ENCODE measurements at regions not wholly inside any gene's neighbourhood (a gene's known extent, or its start where the extent isn't known, plus 50 kb on each side); places are given as distances from the start of the nearest gene placed in this dataset.
"Not testable (repeated sequence)": the region's sequence is repeated elsewhere in the genome, so short reads cannot be mapped to it uniquely, and the experiment has no call there.

DNA sequence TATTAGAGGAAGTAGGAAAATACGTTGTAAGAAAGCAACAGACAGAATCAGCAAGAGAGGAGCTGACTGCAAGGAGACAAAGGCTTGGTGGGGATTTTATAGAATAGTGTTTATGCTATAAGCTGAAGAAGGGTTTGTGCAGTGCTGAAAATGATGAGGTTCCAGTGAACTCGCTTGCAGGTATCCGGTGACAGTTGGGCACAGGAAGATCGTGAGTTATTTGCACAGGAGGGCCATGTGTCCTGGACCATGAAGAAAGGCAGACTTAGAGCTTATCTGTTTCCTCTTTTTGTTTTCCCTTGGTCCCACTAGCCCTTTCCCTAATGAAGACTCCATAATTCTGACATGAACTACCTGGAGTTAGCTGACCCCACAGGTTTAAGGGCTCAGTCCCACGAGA is 61.4 kb downstream of the NXNL2 start:
- DNase-seq: no peak

DNA sequence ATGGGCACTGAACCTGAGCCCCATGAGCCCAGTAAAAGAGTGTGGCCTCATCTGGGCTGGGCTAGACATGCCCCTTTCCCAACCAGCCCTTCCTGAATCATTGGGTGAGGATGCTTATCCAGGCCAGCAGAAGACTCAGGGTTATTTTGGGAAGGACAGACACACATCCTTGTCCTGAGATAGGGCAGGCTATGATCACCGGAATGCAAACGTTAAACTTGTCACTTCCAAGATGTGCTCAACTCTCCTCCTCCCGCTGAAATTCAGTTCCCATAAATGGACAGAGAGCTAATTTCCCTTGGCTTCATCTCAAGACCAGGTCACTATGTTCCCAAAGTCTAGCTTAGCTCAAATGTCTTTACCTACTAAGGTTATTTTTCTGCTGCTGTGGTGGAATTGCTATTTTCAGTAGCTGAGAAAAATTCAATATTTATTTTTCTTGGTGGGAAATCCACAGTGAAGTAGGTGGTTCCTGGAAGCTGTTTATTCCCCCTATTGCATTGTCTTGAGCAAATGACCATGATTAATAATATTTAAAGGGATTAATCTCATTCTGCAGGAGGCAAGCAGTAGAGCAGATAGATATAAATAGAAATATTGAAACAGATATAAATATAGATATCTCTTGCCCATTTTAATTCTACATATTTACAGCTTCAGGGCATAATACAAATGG is 70.0 kb downstream of the NXNL2 start:
- no peak for DNase-seq

DNA sequence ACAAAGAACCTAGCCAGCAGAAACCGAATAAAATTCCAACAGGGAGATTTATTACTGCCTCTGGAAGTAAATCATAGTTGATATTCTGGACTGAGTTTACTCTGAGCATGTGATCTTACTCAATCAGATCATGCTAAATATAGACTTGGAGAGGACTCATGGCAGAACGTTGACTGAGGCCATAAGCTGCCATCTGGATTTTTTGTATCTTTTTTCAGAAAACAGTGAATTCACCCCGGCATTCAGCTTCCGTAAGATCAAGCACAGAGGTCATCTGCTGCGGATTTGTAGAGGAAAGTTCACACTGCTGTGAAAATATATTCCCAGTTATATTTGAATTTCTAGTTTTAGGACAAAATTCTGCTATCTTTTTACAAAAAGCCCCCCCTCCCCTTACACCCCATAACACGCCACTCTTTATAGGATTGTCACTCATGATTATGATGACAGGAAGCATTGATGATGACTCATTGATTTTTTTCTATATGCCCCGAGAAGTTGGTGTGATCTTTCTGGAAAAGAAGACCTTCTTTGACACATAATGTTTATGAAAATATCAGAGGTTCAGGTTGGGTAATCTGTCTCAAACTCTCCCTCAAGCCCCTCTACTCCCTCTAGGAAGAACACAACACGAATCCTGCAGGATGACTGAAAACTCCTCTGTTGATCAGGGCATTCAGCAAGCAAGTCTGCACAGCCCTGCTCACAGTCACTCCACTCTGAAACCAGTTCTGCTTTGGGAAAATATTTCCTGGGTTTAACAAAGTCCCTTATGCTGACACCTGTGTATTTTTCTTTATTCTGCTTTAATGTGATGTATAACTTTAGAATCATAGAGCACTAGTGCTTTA is 70.8 kb downstream of the NXNL2 start:
- DNase-seq: no peak

DNA sequence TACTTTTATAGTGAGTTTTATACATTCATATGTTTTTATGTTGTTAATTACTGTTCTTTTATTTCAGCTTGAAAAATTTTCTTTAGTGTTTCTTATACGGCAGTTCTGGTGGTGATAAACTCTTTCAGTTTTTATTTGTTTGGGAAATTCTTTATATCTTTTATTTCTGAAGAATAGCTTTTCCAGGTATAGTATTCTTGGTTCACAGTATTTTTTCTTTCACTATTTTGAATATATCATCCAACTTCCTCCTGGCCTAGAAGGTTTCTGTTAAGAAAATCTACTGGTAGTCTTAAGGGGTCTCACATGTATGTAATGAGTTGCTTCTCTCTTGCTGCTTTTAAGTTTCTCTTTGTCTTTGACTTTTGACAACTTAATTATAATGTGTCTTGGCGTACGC is 79.4 kb downstream of the NXNL2 start:
- no peak for DNase-seq

DNA sequence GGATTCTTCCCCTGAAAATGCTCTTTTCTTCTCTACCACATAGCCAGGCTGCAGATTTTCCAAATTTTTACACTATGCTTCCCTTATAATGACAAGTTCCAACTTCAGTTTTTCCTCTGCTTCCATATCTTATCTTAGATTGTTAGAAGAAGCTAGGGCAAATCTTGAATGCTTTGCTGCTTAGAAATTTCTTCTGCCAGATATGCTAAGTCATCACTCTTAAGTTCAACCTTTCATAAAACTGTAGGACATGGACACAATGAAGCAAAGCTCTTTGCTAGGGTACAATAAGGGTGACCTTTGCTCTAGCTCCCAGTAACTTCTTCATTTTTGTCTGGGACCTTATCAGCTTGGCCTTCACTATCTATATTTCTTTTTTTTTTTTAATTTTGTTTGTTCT is 88.7 kb downstream of the NXNL2 start:
- no peak for DNase-seq

DNA sequence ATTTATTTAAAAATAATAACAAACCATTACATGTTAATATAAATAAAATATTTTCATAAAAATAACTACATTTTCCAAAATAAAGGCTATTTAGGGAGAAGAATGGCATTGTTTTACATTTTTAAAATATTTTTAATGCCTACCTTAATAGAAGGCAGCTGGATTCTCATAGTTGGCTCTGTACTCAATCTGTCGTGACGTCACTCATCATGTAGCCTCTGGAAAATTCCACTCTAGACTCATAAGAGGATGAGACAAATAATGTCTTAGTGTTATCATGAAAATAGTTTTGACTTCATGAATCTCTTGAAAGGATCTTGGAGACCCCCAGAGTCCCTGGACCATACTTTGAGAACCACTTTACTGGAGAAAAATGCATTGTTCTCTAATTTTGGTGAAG is 93.1 kb downstream of the NXNL2 start:
- DNase-seq: no peak

DNA sequence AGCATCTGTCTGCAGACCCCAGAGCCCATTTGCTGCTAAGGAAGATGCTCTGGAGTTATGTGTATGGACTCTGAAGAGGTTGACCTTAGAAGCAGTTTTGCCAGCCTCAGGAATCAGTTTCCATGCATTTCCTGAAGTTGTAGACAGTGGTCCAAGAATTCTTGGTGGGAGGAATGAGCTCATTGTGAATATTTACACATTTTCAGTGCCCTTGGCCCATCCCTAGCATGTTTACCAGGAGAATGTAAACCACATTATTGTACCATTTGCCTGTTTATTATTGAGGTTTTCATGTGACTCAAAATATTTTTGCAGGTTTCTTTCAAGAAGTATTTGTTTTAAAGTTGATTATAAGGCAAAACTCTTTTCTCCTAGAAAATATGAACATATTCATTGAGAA is 93.8 kb downstream of the NXNL2 start:
- no peak for DNase-seq

DNA sequence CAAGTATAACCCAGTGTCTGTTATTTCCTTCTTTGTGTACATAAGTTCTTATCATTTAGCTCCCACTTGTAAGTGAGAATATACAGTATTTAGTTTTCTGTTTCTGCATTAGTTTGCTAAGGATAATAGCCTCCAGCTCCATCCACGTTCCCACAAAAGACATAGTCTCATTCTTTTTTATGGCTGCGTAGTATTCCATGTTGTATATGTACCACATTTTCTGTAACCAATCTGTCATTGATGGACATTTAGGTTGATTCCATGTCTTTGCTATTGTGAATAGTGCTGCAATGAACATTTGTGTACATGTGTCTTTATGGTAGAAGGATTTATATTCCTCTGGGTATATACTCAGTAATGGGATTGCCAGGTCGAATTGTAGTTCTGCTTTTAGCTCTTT is 95.6 kb downstream of the NXNL2 start:
- DNase-seq: not testable (repeated sequence)

DNA sequence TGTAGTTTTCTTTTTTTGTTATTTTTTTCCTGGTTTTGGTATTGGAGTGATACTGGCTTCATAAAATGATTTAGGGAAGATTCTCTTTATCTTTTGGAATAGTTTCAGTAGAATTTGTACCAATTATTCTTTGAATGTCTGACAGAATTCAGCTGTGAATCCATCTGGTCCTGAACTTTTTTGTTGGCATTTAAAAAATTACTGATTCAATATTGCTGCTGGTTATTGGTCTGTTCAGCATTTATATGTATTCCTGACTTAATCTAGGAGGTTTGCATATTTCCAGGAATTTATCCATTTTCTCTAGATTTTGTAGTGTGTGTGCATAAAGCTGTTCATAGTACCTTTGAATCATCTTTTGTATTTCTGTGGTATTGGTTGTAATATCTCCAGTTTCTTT is 100.2 kb downstream of the NXNL2 start:
- DNase-seq: no peak

DNA sequence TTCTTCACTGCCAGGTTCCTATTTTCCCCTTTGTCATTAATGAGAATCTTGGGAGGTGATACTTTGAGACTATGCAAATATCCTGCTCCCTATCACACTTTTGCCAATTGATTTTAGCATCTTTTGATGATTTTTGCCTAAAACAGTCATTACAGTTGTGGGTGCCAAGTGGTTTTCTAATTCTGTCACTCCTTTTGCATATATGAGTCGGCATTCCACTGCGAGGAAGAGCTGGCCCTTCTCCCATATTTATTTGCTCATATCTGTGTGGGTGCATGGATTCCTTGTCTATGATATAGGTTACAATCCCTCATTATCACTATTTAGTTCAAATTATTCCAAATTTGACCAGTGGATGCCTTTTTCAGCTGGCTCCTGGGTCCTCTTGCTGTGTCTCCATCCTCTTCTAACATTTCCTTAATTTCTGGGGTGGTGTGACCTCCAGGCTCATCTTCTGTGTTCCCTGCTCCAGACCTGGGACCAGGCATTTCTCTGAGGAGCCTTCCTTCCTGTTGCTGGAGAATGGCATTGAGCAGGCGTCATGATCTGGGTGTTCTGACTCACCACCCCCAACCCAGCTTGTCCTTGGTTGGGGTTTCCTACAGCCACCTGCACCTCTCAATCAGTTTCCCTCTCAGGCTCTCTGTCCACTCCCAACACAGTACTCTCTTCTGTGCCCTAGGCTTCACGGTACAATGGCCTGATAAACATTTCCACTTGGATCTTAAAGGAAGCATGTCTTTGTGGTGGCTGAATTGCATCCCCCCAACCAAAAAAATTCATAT is 106.7 kb downstream of the NXNL2 start:
- no peak for DNase-seq

DNA sequence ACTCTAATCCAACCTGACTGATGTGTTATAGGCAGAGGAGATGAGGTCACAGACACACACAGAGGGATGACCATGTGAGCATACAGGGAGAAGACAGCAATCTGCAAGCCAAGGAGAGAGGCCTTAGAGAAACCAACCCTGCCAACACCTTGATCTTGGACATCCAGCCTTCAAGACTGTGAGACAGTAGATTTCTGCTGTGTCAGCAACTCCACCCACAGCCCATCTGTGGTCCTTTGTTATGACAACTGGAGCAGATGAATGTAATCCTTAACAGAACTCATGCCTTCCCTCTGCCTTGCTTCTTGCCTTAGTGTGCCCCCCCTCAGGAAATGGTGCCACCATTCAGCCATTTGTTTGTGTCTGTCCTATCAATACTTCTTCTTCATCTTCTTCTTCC is 107.4 kb downstream of the NXNL2 start:
- DNase-seq: no peak

DNA sequence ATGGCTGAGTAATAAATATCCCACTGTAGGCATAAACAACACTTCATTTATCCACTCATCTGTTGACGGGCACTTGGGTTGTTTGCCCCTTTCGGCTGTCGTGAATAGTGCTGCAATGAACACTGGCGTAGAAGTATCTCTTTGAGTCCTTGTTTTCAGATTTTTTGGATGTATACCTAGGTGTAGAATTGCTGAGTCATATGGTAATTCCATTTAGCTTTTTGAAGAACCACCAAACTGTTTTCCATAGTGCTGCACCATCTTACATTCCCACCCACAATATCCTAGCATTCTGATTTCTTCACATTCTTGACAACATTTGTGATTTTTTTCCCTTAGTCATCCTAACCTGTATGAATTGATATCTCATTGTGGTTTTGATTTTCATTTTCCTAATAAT is 109.0 kb downstream of the NXNL2 start:
- DNase-seq: no peak

DNA sequence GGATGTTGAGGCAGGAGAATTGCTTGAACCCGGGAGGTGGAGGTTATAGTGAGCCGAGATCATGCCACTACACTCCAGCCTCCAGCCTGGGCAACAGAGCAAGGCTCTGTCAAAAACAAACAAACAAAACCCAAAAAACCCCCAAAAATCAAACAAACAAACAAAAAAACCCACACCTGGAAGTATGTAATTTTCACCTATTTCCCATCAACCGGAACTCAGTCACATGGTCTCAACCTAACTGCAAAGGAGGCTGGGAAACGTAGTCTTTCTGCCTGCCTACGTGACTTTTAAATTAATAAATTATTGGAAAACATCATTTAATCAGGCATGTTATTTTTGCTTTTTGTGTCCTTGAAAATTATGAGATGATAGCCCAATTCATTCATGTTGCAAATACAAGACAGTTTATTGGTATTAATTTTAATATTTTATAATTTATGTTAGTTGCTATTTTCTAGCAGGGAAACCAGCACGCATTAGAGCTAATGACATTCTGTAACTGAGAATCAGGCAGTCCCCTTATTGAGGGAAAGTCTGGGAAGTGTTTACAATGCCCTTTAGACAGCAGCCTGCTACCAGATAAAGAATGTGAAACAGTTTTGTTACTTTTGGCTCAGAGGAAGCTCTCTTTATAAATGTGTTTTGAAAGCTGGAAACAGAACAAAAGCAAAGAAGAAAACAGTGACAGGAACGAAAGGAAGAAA is 110.3 kb downstream of the NXNL2 start:
- DNase-seq: no peak

DNA sequence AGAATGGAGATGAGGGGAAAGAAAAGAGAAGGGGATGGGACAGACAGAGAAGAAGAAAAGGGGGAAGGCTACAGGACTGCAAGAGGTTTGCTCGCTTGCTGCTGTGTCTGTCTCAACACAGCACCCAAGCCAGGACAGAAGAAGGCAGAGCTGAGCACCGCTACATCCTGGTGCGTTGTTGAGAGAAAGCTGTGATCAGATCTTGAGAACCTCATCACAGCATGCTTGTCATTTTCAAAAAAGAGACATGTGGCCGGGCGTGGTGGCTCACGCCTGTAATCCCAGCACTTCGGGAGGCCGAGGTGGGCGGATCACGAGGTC is 110.9 kb downstream of the NXNL2 start:
- DNase-seq: no peak

DNA sequence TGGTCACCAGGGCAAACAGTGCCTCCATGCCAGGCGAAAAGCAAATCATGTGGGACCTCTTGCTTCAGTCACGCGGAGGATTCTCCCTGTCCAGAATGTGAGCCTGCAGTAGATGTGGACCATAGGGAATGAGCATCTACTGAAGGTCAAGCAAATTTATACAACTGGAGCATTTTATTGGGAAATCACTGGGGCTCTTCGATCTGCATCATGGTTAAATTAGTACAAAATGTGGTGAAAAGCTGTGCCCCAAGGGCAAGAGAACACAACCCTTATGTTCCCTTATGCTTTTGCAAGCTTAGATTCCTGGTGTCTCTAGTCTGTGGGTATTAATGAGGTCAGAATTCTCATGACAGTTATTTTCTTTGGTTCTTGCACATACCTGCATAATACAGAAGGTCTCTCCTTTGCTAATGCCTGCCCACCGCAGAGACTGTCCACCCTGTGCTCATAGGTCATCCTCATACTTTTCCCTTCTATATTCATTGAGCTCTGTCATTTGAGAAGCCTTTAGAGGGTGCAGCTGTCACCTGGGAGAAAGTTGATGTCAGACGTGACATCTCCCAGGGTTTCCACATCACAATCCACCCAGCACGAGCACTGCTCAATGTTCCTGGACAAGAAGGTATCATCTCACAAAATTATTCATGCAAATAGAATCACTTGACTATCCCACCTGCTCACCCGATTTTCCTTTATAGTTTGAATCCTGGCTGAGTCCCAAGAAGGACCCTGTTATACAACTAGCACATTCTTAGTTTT is 111.7 kb downstream of the NXNL2 start:
- DNase-seq: no peak

DNA sequence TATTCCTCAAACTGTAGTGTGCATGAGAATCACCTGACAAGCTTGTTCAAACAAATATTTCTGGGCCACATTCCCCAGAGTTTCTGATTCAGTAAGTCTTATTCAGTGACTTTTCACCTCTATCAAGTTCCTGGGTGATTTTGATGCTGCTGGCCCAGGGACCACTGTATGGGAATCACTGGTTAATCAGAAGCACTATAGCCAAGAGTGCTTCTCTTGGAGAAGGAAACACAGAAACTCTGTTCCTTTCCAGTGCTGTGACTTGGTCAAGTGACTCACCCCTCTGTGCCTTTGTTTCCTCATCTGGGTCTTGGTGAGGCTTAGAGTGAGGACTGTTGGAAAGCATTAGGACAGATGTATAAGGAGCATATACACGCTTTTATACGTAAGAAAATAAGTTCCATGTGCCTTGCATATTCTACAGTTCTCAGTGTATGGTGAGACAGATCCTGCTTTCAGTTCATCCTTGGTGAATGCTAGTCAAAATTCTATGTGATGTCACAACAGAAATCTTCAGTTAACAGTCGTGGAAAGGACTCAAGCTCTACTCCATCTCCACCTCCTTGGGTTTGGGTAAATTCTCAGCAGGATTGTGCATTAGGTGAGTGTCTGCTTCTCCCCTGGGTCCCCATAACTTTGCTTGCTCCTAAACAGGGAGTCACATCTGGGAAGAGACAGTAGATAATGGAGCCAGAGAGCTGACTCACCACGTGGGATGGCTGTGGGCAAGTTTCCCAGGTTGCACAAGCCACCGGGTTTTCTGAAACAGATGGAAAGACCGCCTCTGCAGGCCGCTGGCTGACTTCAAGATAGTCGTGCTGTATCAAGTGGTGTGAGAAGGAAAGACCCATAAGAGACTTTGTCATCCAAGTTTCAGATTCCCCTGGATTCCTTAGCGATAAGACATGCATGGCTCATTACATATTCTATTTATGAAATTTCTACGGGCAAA is 117.0 kb downstream of the NXNL2 start:
- no peak for DNase-seq

DNA sequence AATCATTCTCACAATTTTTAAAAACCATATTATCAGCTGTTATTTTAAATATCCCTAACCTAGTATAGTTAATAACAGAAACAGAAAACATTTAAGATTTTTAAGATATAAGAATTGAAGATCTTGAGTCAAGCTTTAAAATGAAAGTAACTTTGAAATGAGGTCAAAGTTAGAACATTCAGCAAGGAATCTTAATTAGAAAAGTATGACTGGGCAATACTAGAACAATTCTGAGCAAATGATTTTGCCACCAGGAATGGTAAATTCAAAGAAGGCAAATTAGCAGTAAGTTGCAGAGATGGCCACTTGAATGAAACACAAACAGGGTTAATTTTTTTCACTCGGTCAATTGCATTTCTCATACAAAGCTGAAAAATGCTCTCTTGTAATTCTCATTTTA is 117.9 kb downstream of the NXNL2 start:
- no peak for DNase-seq

DNA sequence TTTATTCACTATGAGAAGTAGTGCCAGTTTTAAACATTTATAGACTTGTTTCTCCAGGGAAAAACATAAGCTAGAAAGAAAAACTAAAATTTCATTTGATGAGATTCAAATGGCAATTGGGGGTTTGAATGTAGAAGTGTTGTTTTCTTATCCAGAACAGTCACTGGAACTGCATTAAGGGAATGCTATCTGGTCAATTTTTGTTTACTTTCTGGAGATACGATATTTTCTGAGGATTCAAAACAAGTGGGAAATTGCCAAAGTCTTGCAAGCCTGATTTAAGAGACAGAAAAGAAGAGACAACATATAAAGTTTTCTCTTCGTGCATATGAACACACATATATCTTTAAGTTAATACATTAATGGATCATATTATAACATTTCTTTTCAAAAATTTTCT is 118.4 kb downstream of the NXNL2 start:
- DNase-seq: no peak

DNA sequence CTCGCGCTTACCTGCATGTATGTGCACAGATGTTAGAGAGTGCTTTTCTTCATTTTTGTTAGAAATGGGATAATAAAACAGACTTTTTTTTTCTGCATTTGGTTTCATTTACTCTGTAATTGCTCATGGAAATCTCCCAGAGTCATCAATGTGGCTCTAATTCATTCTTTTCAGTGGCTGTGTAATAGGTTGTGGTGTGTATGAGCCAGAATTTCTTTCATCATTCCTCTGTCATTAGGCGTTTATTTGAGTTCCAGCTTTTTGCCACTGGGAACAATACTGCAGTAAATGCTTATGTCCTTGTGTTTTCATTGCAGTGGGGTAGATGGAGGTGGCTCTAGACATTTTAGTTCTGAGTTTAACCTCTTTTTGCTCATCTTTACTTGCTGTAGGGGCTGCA is 118.9 kb downstream of the NXNL2 start:
- no peak for DNase-seq

DNA sequence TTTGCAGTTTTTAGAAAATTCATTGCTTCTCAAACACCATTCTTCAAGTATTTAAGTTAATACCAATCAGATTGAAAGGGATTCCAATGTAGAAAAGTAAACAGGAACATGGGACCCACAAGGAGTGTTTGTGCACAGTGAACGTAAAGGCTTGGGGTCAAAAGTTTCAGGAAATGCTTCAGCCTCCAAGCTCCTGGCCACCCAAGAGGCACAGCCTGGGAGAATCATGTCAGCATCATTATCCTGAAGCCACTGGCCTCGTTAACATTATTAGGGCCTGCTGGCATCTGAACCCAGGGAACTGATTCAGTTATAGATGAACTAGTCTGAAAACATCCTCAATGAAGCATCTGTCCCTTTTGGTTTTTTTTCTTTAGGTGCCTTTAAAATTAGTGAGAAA is 122.9 kb downstream of the NXNL2 start:
- no peak for DNase-seq

DNA sequence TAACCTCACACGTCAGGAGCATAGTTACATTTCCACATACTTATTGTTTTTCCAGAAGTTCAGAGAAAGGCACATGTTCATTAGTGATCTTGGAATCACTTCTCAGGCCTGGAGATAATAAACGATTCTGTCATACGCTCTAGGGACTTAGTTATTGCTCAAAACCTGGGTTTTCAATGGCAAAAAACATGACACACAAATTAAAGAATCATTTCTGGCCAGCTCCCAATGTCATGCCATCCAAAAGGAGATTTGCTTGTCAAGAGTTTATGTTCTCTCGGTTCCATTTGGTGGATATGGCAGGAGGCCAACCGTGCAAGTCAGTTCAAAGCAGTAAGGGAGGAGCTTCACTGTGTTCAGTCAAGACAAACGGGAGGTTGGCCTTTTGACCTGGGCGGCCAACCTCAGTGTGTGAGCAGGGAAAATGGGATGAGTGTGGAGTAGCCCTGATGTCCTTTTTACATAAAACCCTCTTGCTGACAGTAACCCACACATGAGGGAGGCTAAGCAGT is 123.4 kb downstream of the NXNL2 start:
- no peak for DNase-seq
